ENCODE measurements at regions not wholly inside any gene's neighbourhood (a gene's known extent, or its start where the extent isn't known, plus 50 kb on each side); places are given as distances from the start of the nearest gene placed in this dataset.

DNA sequence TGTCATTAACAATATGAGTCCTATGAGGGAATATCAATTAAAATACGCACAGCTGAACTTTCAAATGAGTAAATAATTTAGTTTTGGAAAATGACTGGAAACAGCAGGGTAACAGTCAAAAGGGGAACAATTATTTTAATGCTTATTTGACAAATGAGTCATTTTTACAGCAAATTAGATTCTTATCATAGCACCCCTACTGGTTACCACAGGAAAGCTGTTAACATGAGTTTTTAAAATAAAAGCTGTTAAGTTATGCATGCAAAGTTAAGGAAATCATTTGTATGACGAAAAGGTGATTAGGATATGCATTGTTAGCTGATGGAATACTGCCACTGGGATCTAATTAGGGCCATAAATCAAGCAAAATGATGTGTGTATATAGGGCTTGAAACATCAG is 435.1 kb upstream of the MEIS1 start:
- H3K27me3 Mint-ChIP-seq, result peaks cover 0 to 2% of the 10 kb centered on the region in 2 donors
- DNase-seq, result no peak
- POLR2A ChIA-PET (ENCODE audit: partially characterized antibody), result no interaction called here

DNA sequence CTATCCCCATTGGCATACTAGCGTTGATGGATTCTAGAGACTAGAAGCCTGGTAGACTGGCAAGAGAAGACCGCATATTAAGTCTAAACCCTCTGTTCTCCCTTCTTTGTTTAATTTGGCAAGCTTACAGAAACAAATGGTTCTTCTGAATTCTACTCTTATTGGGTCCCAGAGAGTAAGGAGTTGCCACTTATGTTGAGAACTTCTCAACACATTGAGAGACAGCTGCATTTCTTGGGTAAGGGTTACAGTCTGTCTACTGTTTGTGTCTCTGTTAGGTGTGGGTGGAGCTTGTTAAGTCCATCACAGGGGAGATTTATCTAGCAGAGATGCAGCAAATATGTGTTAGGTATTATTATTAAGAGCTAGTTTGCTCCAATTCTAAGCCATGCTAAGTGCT is 435.8 kb upstream of the MEIS1 start:
- DNase-seq, result no peak
- H3K4me1 ChIP-seq (ENCODE audit: insufficient read depth, low read length), result no peaks in the 10 kb centered on the region
- no peak overlapping the region for H3K27ac Mint-ChIP-seq
- no peaks in the 10 kb centered on the region for H3K36me3 Mint-ChIP-seq
- no peaks in the 10 kb centered on the region for H3K9me3 ChIP-seq (ENCODE audit: control insufficient read depth in 1 of 2, low read length in 2 of 2)
- no peaks in the 10 kb centered on the region for H3K4me1 Mint-ChIP-seq
- H3K27ac ChIP-seq (ENCODE audit: low read depth, low read length), result no peak overlapping the region
- no peaks in the 10 kb centered on the region for H3K36me3 ChIP-seq (ENCODE audit: insufficient read depth, low read length)
- no peaks in the 10 kb centered on the region for H3K27me3 ChIP-seq (ENCODE audit: insufficient read depth, low read length)
- H3K9me3 Mint-ChIP-seq, result peaks cover 0 to 3% (median under 1%) of the 10 kb centered on the region in 8 donors
- POLR2A ChIA-PET (ENCODE audit: partially characterized antibody), result no interaction called here
- no peak overlapping the region for H3K4me3 ChIP-seq (ENCODE audit: low read length in 2 of 2)
- intact Hi-C loops (cut with micrococcal nuclease), result no loop called here
- CTCF ChIA-PET (ENCODE audit: partially characterized antibody), result no interaction called here
- no peaks in the 10 kb centered on the region for H3K27me3 Mint-ChIP-seq
- no peak overlapping the region for H3K4me3 Mint-ChIP-seq

More for the DNA sequence above, 435.1 kb upstream of the MEIS1 start:
- Mint-ChIP-seq H3K4me1 (no peaks in the 10 kb centered on the region), H3K27ac (no peak overlapping the region), H3K4me3 (no peak overlapping the region), H3K9me3 (peaks cover 0 to 7% (median 2%) of the 10 kb centered on the region in 8 donors), H3K36me3 (no peaks in the 10 kb centered on the region)
- no peak overlapping the region for H3K27ac ChIP-seq (ENCODE audit: low read depth, low read length)
- CTCF ChIA-PET (ENCODE audit: partially characterized antibody), result no interaction called here
- no peaks in the 10 kb centered on the region for H3K4me1 ChIP-seq (ENCODE audit: insufficient read depth, low read length)
- H3K9me3 ChIP-seq (ENCODE audit: control insufficient read depth in 1 of 2, low read length in 2 of 2), result no peaks in the 10 kb centered on the region
- intact Hi-C loops (cut with micrococcal nuclease), result no loop called here
- H3K4me3 ChIP-seq (ENCODE audit: low read length in 2 of 2), result no peak overlapping the region
- H3K36me3 ChIP-seq (ENCODE audit: insufficient read depth, low read length), result no peaks in the 10 kb centered on the region
- H3K27me3 ChIP-seq (ENCODE audit: insufficient read depth, low read length), result no peaks in the 10 kb centered on the region

DNA sequence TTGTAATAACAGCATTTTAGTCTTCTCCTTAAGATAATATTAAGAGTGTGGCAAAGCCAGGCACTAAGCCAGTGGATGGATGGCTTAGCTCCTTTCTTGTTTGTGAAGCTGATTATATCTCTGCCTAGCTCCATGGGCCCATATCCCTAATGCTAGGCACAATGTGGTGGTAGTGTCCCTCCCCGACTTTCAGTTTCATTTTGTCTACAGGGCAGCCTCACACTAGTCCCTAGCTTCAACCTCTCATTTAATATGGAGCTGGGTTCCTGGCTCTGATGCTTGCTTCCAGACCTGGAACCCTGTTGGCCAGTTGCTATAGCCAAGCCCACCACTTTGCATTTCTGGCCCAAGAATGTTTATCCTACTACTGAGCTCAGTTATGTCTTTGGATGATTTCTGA is 437.0 kb upstream of the MEIS1 start:
- no peaks in the 10 kb centered on the region for H3K27me3 Mint-ChIP-seq
- H3K36me3 Mint-ChIP-seq, result no peaks in the 10 kb centered on the region
- ChIA-PET CTCF (ENCODE audit: partially characterized antibody) (no interaction called here), POLR2A (ENCODE audit: partially characterized antibody) (no interaction called here)
- H3K27ac ChIP-seq (ENCODE audit: low read depth, low read length), result no peak overlapping the region
- H3K36me3 ChIP-seq (ENCODE audit: insufficient read depth, low read length), result no peaks in the 10 kb centered on the region
- intact Hi-C loops (cut with micrococcal nuclease), result no loop called here
- no peaks in the 10 kb centered on the region for H3K4me1 Mint-ChIP-seq
- H3K4me3 ChIP-seq (ENCODE audit: low read length in 2 of 2), result no peak overlapping the region
- H3K4me1 ChIP-seq (ENCODE audit: insufficient read depth, low read length), result no peaks in the 10 kb centered on the region
- H3K9me3 ChIP-seq (ENCODE audit: control insufficient read depth in 1 of 2, low read length in 2 of 2), result no peaks in the 10 kb centered on the region
- no peak for DNase-seq
- peaks cover 0 to 3% (median 0%) of the 10 kb centered on the region in 8 donors for H3K9me3 Mint-ChIP-seq
- peak overlapping the region in 1 of 8 donors; percentile 34 for H3K4me3 Mint-ChIP-seq
- no peak overlapping the region for H3K27ac Mint-ChIP-seq
- no peaks in the 10 kb centered on the region for H3K27me3 ChIP-seq (ENCODE audit: insufficient read depth, low read length)

DNA sequence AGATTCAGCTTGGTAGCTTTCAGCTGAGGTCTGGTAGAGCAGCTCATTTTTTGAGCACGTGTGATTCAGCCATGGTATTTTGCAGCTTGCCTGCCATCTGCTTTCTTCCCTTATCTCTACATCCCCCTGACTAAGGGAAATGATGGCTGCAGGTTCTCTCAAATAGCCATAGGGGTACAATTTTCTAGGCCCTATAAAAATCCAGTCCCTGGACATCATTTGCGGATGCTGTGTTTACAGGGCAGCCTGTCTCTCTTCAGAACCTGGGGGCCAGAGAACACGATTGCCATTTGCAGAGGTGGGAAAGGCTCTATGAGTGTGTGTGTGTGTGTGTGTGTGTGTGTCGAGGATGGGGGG is 442.7 kb upstream of the MEIS1 start:
- Histone ChIP-seq H3K4me3 (ENCODE audit: low read length in 2 of 2) (no peak overlapping the region), H3K27ac (ENCODE audit: low read depth, low read length) (no peak overlapping the region), H3K4me1 (ENCODE audit: insufficient read depth, low read length) (no peaks in the 10 kb centered on the region), H3K27me3 (ENCODE audit: insufficient read depth, low read length) (no peaks in the 10 kb centered on the region), H3K36me3 (ENCODE audit: insufficient read depth, low read length) (no peaks in the 10 kb centered on the region), H3K9me3 (ENCODE audit: control insufficient read depth in 1 of 2, low read length in 2 of 2) (no peaks in the 10 kb centered on the region)
- no peak for DNase-seq
- Mint-ChIP-seq H3K36me3 (no peaks in the 10 kb centered on the region), H3K4me1 (no peaks in the 10 kb centered on the region), H3K27ac (no peak overlapping the region), H3K27me3 (no peaks in the 10 kb centered on the region), H3K9me3 (peaks cover 0 to 6% (median 2%) of the 10 kb centered on the region in 8 donors), H3K4me3 (no peak overlapping the region)
- intact Hi-C loops (cut with micrococcal nuclease), result no loop called here
- CTCF ChIA-PET (ENCODE audit: partially characterized antibody), result no interaction called here
- POLR2A ChIA-PET (ENCODE audit: partially characterized antibody), result no interaction called here

DNA sequence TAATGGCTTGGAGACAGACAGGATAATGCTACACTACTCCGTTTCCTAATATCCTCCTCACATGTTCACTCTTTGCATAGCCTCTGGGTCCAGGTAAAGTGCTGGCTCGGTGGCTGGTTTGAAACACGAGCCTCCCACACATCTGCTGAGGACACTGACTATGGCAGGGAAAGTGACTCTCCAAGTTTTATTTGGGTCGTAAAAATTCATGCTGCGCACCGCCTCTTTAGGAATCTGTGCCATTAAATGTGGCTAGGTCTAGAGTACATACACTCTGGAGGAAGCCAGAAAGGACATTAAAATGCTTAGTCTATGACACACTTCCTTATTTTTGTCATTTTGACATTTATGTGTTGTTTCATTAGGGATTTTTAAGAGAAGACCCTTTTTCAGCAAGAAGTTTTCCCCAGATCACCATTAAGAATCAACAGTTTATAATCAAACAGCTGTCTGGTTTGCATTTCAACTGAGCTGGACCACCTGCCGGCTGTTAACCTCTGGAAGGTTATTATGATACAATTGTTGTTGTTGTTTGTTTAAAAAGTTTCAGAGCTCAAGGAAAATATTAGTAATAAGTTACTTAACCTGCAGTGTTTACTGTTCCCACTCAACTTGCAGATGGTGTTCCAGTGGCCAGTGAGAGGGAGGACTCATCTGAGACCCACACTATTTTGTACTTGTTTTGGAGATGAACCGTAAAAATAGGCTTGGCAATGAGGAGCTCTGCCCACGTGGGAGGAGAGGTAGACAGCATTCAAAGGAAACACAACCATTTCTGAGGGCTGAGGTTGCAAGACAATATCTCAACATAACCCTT is 443.3 kb upstream of the MEIS1 start:
- Mint-ChIP-seq H3K36me3 (no peaks in the 10 kb centered on the region), H3K9me3 (peaks cover 0 to 6% (median 2%) of the 10 kb centered on the region in 8 donors), H3K27me3 (no peaks in the 10 kb centered on the region), H3K4me1 (no peaks in the 10 kb centered on the region), H3K4me3 (no peak overlapping the region), H3K27ac (no peak overlapping the region)
- Histone ChIP-seq H3K36me3 (ENCODE audit: insufficient read depth, low read length) (no peaks in the 10 kb centered on the region), H3K4me1 (ENCODE audit: insufficient read depth, low read length) (no peaks in the 10 kb centered on the region), H3K9me3 (ENCODE audit: control insufficient read depth in 1 of 2, low read length in 2 of 2) (no peaks in the 10 kb centered on the region), H3K4me3 (ENCODE audit: low read length in 2 of 2) (no peak overlapping the region), H3K27ac (ENCODE audit: low read depth, low read length) (no peak overlapping the region), H3K27me3 (ENCODE audit: insufficient read depth, low read length) (no peaks in the 10 kb centered on the region)
- no peak for DNase-seq
- intact Hi-C loops (cut with micrococcal nuclease), result no loop called here
- POLR2A ChIA-PET (ENCODE audit: partially characterized antibody), result no interaction called here
- CTCF ChIA-PET (ENCODE audit: partially characterized antibody), result no interaction called here

DNA sequence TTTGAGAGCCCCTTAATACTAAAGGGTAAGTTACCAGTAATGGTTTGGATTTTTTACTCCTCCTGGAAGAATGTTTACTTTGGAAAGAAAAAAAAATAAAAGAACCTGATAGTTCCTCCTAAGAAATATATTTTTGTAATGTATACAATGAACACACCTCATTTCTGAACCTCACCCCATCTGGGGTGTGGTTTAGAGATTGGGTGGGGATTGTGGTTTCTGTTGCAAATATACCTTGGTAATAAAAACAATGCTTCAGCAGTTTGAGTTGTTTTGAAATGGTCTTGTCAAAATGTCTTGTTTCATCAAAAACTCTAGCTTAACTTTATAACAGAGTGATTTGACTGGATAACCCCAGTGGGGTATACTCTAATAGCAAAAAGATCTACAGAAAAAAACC is 448.9 kb upstream of the MEIS1 start:
- H3K36me3 Mint-ChIP-seq, result no peaks in the 10 kb centered on the region
- Histone ChIP-seq H3K4me1 (ENCODE audit: insufficient read depth, low read length) (no peaks in the 10 kb centered on the region), H3K9me3 (ENCODE audit: control insufficient read depth in 1 of 2, low read length in 2 of 2) (no peaks in the 10 kb centered on the region), H3K27ac (ENCODE audit: low read depth, low read length) (no peak overlapping the region), H3K27me3 (ENCODE audit: insufficient read depth, low read length) (no peaks in the 10 kb centered on the region), H3K36me3 (ENCODE audit: insufficient read depth, low read length) (no peaks in the 10 kb centered on the region), H3K4me3 (ENCODE audit: low read length in 2 of 2) (no peak overlapping the region)
- ChIA-PET CTCF (ENCODE audit: partially characterized antibody) (interaction anchor here (0.5 kb wide), 1 partner anchor 47 kb away, joined by 3 read pairs; no protein-coding TSS in a partner anchor), POLR2A (ENCODE audit: partially characterized antibody) (no interaction called here)
- DNase-seq, result no peak
- no peaks in the 10 kb centered on the region for H3K27me3 Mint-ChIP-seq
- no peaks in the 10 kb centered on the region for H3K4me1 Mint-ChIP-seq
- intact Hi-C loops (cut with micrococcal nuclease), result no loop called here
- H3K27ac Mint-ChIP-seq, result no peak overlapping the region
- H3K9me3 Mint-ChIP-seq, result peaks cover 0 to 6% (median 5%) of the 10 kb centered on the region in 8 donors
- H3K4me3 Mint-ChIP-seq, result no peak overlapping the region

DNA sequence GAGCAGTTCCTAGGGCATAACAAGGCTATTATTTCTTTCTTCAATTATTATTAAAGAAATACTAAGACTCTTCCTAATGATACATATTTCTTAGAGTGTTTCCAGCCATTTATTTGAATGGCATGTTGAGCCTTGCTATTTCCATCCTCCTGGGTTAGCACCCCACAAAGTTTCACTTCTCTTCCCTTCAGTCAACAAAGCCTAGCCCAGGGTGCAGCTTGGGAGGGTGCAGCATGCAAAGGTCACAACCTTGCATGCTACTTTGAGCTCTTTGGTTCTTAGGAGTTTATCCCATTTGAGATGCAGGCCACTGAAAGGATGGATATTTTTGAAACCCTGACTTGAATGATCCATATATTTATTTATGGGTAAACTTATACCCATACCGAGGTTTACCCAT is 454.4 kb upstream of the MEIS1 start:
- H3K4me3 Mint-ChIP-seq, result no peak overlapping the region
- CTCF ChIA-PET (ENCODE audit: partially characterized antibody), result no interaction called here
- H3K9me3 ChIP-seq (ENCODE audit: control insufficient read depth in 1 of 2, low read length in 2 of 2), result no peaks in the 10 kb centered on the region
- no peaks in the 10 kb centered on the region for H3K27me3 Mint-ChIP-seq
- intact Hi-C loops (cut with micrococcal nuclease), result no loop called here
- H3K9me3 Mint-ChIP-seq, result peaks cover 0 to 10% (median 6%) of the 10 kb centered on the region in 8 donors
- H3K27ac Mint-ChIP-seq, result no peak overlapping the region
- no peaks in the 10 kb centered on the region for H3K36me3 Mint-ChIP-seq
- POLR2A ChIA-PET (ENCODE audit: partially characterized antibody), result no interaction called here
- H3K27me3 ChIP-seq (ENCODE audit: insufficient read depth, low read length), result no peaks in the 10 kb centered on the region
- H3K4me3 ChIP-seq (ENCODE audit: low read length in 2 of 2), result no peak overlapping the region
- no peak for DNase-seq
- H3K36me3 ChIP-seq (ENCODE audit: insufficient read depth, low read length), result no peaks in the 10 kb centered on the region
- no peak overlapping the region for H3K27ac ChIP-seq (ENCODE audit: low read depth, low read length)
- no peaks in the 10 kb centered on the region for H3K4me1 Mint-ChIP-seq
- no peaks in the 10 kb centered on the region for H3K4me1 ChIP-seq (ENCODE audit: insufficient read depth, low read length)

Measured in CD4-positive, alpha-beta memory T cell (primary cell).